ENCODE measurements at regions not wholly inside any gene's neighbourhood (a gene's known extent, or its start where the extent isn't known, plus 50 kb on each side); places are given as distances from the start of the nearest gene placed in this dataset.

DNA sequence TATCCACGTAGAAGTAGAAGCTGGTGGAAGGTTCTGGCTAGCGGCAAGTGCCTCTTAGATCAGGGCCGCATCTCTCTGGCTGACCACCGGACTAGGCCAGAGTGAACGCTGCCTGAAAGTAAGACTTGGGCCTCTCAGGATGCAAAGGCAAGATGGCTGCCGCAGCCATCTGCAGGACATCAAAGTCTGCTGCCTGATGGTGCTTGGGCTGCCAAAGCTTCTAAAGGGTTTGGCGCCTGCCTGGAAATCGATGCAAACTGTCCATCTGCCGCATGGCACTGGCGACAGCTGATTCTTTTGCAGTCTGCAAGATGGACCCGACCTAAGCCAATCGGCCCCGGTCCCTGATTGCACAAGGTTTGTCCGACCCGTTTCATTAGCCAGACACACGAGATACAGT, 196.7 kb upstream of the TBC1D5 start:
- Histone ChIP-seq H3F3A (replicated peaks; ENCODE audit: insufficient read depth) (no peaks in the 10 kb centered on the region), H3K79me2 (ENCODE audit: insufficient read depth) (no peaks in the 10 kb centered on the region), H2AFZ (ENCODE audit: low read depth) (no peak overlapping the region), H3K4me2 (no peak overlapping the region), H3K9ac (no peak overlapping the region), H3K27ac (ENCODE audit: low read depth in 2 of 2, low read length in 1 of 2) (no peak overlapping the region), H4K20me1 (ENCODE audit: insufficient read depth) (no peaks in the 10 kb centered on the region), H3K4me1 (ENCODE audit: control insufficient read depth in 1 of 2, insufficient read depth in 2 of 2, low read depth in 1 of 2, low read length in 1 of 2) (peaks cover 0 to 8% of the 10 kb centered on the region in 2 experiments; a peak in 2 of 4 replicates), H3K9me2 (no peaks in the 10 kb centered on the region), H3K9me3 (no peaks in the 10 kb centered on the region), H3K36me3 (replicated peaks in 1 of 2; ENCODE audit: control insufficient read depth in 1 of 2, insufficient read depth in 2 of 2, low read length in 1 of 2) (no peaks in the 10 kb centered on the region), H3K4me3 (ENCODE audit: low read depth in 2 of 2, low read length in 1 of 2) (no peak overlapping the region), H3K27me3 (ENCODE audit: insufficient read depth) (no peaks in the 10 kb centered on the region)
- CTCF ChIA-PET = interaction anchor here (0.6 kb wide), 1 partner anchor 1264 kb away, joined by 3 read pairs; no protein-coding TSS in a partner anchor
- WGBS (ENCODE audit: low lambda C conversion rate) = 90% methylated on average over 14 of the region's 16 CpGs
- TF ChIP-seq EZH2phosphoT487 (IDR thresholded peaks at IDR 0.05; ENCODE audit: borderline replicate concordance, low read depth) (no peak), EP300 (IDR thresholded peaks at IDR 0.05; ENCODE audit: borderline replicate concordance in 1 of 2, low read depth in 1 of 2, low read length in 1 of 2) (no peak), TAF1 (IDR thresholded peaks at IDR 0.05; ENCODE audit: borderline replicate concordance, low read depth, low read length) (no peak), GABPA (IDR thresholded peaks at IDR 0.05; ENCODE audit: low read depth) (no peak), FOXM1 (IDR thresholded peaks at IDR 0.05; ENCODE audit: low read depth) (no peak), SIN3A (IDR thresholded peaks at IDR 0.05; ENCODE audit: borderline replicate concordance, low read depth, low read length) (no peak), TEAD4 (IDR thresholded peaks at IDR 0.05; ENCODE audit: borderline replicate concordance, insufficient read depth) (no peak), FOSL2 (IDR thresholded peaks at IDR 0.05; ENCODE audit: borderline replicate concordance, low read depth) (no peak), JUND (IDR thresholded peaks at IDR 0.05) (no peak), RCOR1 (IDR thresholded peaks at IDR 0.05; ENCODE audit: low read length) (no peak), GATA2 (CRISPR knock-in tag; IDR thresholded peaks at IDR 0.05) (no peak), ELF1 (IDR thresholded peaks at IDR 0.05) (no peak), TCF12 (IDR thresholded peaks at IDR 0.05) (no peak)
- TF ChIP-seq, protein P1, sequence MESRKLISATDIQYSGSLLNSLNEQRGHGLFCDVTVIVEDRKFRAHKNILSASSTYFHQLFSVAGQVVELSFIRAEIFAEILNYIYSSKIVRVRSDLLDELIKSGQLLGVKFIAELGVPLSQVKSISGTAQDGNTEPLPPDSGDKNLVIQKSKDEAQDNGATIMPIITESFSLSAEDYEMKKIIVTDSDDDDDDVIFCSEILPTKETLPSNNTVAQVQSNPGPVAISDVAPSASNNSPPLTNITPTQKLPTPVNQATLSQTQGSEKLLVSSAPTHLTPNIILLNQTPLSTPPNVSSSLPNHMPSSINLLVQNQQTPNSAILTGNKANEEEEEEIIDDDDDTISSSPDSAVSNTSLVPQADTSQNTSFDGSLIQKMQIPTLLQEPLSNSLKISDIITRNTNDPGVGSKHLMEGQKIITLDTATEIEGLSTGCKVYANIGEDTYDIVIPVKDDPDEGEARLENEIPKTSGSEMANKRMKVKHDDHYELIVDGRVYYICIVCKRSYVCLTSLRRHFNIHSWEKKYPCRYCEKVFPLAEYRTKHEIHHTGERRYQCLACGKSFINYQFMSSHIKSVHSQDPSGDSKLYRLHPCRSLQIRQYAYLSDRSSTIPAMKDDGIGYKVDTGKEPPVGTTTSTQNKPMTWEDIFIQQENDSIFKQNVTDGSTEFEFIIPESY (IDR thresholded peaks at IDR 0.05; ENCODE audit: borderline replicate concordance, low read depth) = no peak
- TF ChIP-seq, protein P2, sequence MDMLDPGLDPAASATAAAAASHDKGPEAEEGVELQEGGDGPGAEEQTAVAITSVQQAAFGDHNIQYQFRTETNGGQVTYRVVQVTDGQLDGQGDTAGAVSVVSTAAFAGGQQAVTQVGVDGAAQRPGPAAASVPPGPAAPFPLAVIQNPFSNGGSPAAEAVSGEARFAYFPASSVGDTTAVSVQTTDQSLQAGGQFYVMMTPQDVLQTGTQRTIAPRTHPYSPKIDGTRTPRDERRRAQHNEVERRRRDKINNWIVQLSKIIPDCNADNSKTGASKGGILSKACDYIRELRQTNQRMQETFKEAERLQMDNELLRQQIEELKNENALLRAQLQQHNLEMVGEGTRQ (IDR thresholded peaks at IDR 0.05; ENCODE audit: borderline replicate concordance, low read depth, low read length) = no peak
- TF ChIP-seq, protein P3, sequence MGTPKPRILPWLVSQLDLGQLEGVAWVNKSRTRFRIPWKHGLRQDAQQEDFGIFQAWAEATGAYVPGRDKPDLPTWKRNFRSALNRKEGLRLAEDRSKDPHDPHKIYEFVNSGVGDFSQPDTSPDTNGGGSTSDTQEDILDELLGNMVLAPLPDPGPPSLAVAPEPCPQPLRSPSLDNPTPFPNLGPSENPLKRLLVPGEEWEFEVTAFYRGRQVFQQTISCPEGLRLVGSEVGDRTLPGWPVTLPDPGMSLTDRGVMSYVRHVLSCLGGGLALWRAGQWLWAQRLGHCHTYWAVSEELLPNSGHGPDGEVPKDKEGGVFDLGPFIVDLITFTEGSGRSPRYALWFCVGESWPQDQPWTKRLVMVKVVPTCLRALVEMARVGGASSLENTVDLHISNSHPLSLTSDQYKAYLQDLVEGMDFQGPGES (IDR thresholded peaks at IDR 0.05; ENCODE audit: low read depth, low read length) = no peak
- no peak for DNase-seq
- POLR2A ChIA-PET = no interaction called here

All from SK-N-SH (cell line).